ENCODE measurements at regions not wholly inside any gene's neighbourhood (a gene's known extent, or its start where the extent isn't known, plus 50 kb on each side); places are given as distances from the start of the nearest gene placed in this dataset.

DNA sequence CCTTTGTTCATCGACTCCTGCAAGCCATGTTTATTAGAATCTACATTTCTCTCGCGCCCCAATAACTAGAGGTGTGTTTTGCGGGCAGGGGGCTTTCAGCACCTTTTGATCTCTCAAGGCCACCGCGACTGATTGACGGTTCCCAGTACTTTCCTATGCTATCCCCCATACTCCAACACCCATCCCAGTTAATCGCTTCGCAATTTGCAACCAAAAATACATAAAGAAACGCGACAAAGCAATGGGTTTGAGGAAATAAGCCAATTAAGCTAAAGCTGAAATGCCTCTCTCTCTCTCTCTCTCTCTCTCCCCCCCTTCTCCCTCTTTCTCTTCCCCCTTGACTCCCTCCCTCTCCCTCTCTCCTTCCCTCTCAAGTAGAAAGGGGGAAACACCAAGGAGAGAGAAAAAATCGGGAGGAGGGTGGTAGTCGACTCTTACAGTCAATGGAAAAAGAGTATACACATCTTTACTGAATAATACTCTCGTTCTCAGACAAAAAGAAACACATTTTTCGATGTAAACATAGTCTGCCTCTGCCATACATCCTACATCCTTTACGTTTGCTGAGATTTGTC is 128.0 kb upstream of the DPYD start:
- TF ChIP-seq EZH2 (IDR thresholded peaks at IDR 0.05; ENCODE audit: insufficient read depth, poor library complexity, severe bottlenecking) = no peak
- TF ChIP-seq EZH2phosphoT487 (IDR thresholded peaks at IDR 0.05; ENCODE audit: insufficient read depth, low read depth) = no peak
